Erythroblast (primary cell): ENCODE measurements at regions not wholly inside any gene's neighbourhood (a gene's known extent, or its start where the extent isn't known, plus 50 kb on each side); places are given as distances from the start of the nearest gene placed in this dataset.
"Not testable (repeated sequence)": the region's sequence is repeated elsewhere in the genome, so short reads cannot be mapped to it uniquely, and the experiment has no call there.

Experiments used
- DNase-seq, 2 experiments: peaks; one replicate each; lab custom pipeline; 2025; lab: John Stamatoyannopoulos, UW

- peak; percentile 0 to 2 for DNase-seq
Measured at GRCh38 chrX:89350024-89350423, 571.7 kb upstream of the TGIF2LX start.

GRCh38 chrX:89369904-89370303 is 551.8 kb upstream of the TGIF2LX start:
- not testable (repeated sequence) for DNase-seq

GRCh38 chrX:89393004-89393403 is 528.7 kb upstream of the TGIF2LX start:
- peak; percentile 19 to 22 for DNase-seq

- DNase-seq: not testable (repeated sequence)
Measured at GRCh38 chrX:89402818-89403217, 518.9 kb upstream of the TGIF2LX start.

GRCh38 chrX:89405148-89405547 is 516.6 kb upstream of the TGIF2LX start:
- not testable (repeated sequence) for DNase-seq

GRCh38 chrX:89416930-89417329 is 504.8 kb upstream of the TGIF2LX start:
- DNase-seq: not testable (repeated sequence)

GRCh38 chrX:89432652-89433231 is 489.0 kb upstream of the TGIF2LX start:
- DNase-seq: not testable (repeated sequence)
